GM12891 (cell line): ENCODE measurements at regions not wholly inside any gene's neighbourhood (a gene's known extent, or its start where the extent isn't known, plus 50 kb on each side); places are given as distances from the start of the nearest gene placed in this dataset.
A peak's percentile ranks its signal among the peaks of the same experiment; 100 is the strongest.

ENCODE experiments used
- DNase-seq: peaks from one replicate; pipeline ENCODE4 v3.0.0; 2011; ENCODE audit warnings: low spot score; ENCODE audit not compliant: insufficient read length
- FAIRE-seq: peaks from 2 replicates; lab custom pipeline; 2011; peaks lifted over from hg19 to GRCh38; lab: Jason Lieb, UNC
- PAX5 ChIP-seq: IDR thresholded peaks from 2 replicates; pipeline ENCODE4 v1.6.1; 2011; ENCODE audit warnings: low read length, moderate library complexity, mild to moderate bottlenecking; ENCODE audit not compliant: insufficient read depth, severe bottlenecking
- POLR2A ChIP-seq: IDR thresholded peaks from 2 replicates; pipeline ENCODE4 v1.6.1; 2011; ENCODE audit warnings: low read depth, low read length, control low read depth
- POLR2AphosphoS5 ChIP-seq: IDR thresholded peaks from 2 replicates; pipeline ENCODE4 v1.6.1; 2011; ENCODE audit warnings: low read depth, low read length, control low read depth
- POU2F2 ChIP-seq: IDR thresholded peaks from 2 replicates; pipeline ENCODE4 v1.6.1; 2011; ENCODE audit warnings: low read depth, mild to moderate bottlenecking, control low read depth, low read length, moderate library complexity
- SPI1 ChIP-seq: IDR thresholded peaks from 2 replicates; pipeline ENCODE4 v1.6.1; 2011; ENCODE audit warnings: low read depth, low read length, control low read depth
- TAF1 ChIP-seq: IDR thresholded peaks from 2 replicates; pipeline ENCODE4 v1.6.1; 2011; ENCODE audit warnings: low read depth, low read length, control low read depth

GRCh38 chr9:113798062-113799030 is 77.8 kb upstream of the ZNF618 start:
- DNase-seq (no peak), FAIRE-seq (no peak)
- no peak for TF ChIP-seq PAX5
- no peak for TF ChIP-seq TAF1
- TF ChIP-seq SPI1 = no peak
- TF ChIP-seq POLR2AphosphoS5 = no peak
- no peak for TF ChIP-seq POU2F2
- TF ChIP-seq POLR2A = no peak

GRCh38 chr9:113800276-113800675 is 75.8 kb upstream of the ZNF618 start:
- TF ChIP-seq TAF1 = no peak
- no peak for TF ChIP-seq PAX5
- TF ChIP-seq POU2F2 = no peak
- no peak for TF ChIP-seq POLR2AphosphoS5
- TF ChIP-seq POLR2A = no peak
- TF ChIP-seq SPI1 = no peak
- FAIRE-seq = no peak
- DNase-seq = no peak

- FAIRE-seq (no peak), DNase-seq (no peak)
- TF ChIP-seq POLR2A = no peak
- TF ChIP-seq POLR2AphosphoS5 = no peak
- TF ChIP-seq TAF1 = no peak
- TF ChIP-seq POU2F2 = no peak
- no peak for TF ChIP-seq SPI1
- TF ChIP-seq PAX5 = no peak
These were observed 72.1 kb upstream of the ZNF618 start for GRCh38 chr9:113803811-113804589.

- TF ChIP-seq POLR2AphosphoS5 = no peak
- no peak for TF ChIP-seq TAF1
- TF ChIP-seq PAX5 = no peak
- no peak for TF ChIP-seq POU2F2
- TF ChIP-seq POLR2A = no peak
- no peak for TF ChIP-seq SPI1
- FAIRE-seq (no peak), DNase-seq (no peak)
These were observed 70.5 kb upstream of the ZNF618 start for GRCh38 chr9:113805486-113806132.

GRCh38 chr9:113807173-113808061 is 68.7 kb upstream of the ZNF618 start:
- peak; percentile 78 for FAIRE-seq
- TF ChIP-seq POLR2AphosphoS5 (no peak), POLR2A (no peak), SPI1 (no peak), PAX5 (no peak), TAF1 (no peak), POU2F2 (no peak)
- peak; percentile 32 for DNase-seq

DNA sequence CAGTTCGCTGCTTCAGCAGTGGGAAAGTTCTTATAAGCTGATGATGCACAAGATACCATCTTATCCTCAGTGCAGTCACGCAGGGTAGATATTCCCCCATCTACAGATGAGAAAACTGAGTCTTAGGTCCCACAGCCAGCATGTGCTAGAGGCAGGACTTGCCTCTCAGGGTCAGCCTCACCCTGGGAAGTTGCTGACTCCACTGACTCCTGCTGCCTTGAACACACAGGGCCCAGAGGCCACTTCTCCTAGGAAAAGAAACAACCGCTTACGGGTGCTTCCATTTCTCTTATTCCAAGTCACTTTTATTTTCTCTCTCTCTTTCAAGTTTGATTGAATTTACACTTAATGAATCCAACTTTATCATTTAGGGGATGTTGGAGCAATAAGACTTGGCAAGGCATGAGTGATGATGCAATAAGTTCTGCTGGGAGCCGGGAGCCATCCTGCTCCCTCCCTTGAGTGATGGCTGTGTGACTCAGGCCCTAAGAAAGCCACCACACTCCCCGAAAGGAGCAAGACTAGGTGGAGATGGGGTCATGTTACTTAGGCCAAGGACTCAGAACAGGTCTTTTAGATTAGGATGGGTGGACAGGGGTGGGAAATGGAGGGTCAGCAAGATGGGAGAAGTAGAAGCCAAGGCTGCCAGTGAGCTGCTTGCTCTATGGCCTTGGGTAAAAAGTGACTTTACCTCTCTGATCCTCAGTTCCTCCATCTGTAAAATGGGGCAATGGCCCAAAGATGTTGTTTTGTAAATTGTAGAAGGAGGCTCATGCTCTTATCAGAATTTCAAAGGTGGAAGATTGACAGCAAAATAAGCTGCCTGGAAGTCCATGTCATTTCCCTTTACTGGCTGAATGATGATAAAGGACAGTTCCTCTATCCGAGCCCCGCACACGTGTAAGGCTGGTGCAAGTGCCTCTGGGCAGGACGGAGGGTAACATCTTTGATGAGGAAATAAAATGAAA is 67.4 kb upstream of the ZNF618 start:
- DNase-seq (no peak), FAIRE-seq (no peak)
- TF ChIP-seq POLR2AphosphoS5 (no peak), POLR2A (no peak), TAF1 (no peak), POU2F2 (no peak), PAX5 (no peak), SPI1 (no peak)

DNA sequence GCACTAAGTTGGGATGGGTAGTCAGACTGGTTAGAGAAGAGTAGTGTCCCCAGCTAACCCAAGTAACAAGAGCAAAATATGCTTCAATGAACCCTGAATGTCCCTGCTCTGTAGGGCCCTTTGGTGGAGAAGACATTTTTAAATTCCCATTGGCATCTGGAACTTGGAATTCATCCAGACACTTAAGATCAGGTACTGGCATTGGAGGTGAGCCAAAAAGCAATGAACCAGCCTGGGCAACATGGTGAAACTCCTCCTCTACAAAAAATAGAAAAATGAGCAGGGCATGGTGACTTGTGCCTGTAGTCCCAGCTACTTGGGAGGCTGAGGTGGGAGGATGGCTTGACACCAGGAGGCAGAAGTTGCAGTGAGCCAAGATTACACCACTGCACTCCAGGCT is 58.9 kb upstream of the ZNF618 start:
- DNase-seq = no peak
- TF ChIP-seq PAX5 (no peak), POLR2A (no peak), POU2F2 (no peak), TAF1 (no peak), POLR2AphosphoS5 (no peak), SPI1 (no peak)
- no peak for FAIRE-seq
